ENCODE measurements at regions not wholly inside any gene's neighbourhood (a gene's known extent, or its start where the extent isn't known, plus 50 kb on each side); places are given as distances from the start of the nearest gene placed in this dataset.

DNA sequence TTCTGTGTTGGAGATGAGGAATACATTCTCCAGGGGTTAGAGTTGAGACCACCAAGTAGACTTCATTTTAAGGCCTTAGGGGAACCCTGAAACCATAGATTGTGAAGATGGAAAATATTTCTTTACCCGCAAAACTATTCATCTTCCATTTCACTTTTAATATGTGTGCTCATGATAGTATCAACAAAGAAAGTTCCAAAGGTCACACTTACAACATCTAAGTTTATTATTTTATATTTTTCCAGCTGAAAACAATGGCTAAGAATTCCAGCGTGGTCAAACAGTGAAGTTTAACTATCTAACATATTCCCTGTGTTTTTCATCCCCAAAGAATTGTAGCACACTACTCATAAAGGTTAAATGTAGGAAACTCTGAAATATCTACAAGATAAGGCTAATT lies 214.5 kb upstream of the GIMD1 start:
- no peak for DNase-seq (ENCODE audit: insufficient read length, low spot score, missing footprints)
- Histone ChIP-seq H3K27me3 (ENCODE audit: insufficient read depth, low read length) (no peaks in the 10 kb centered on the region), H3K4me3 (ENCODE audit: insufficient read depth, low read length) (no peak overlapping the region), H3K27ac (ENCODE audit: low read depth, low read length) (peak overlapping the region; percentile 49), H4K20me1 (ENCODE audit: insufficient read depth, low read length) (no peaks in the 10 kb centered on the region), H3K36me3 (ENCODE audit: insufficient read depth, low read length) (no peaks in the 10 kb centered on the region), H3K79me2 (ENCODE audit: insufficient read depth, low read length) (no peaks in the 10 kb centered on the region), H3K9me3 (ENCODE audit: low read depth, low read length) (no peaks in the 10 kb centered on the region), H3K4me2 (ENCODE audit: insufficient read depth, low read length) (peak overlapping the region; percentile 33), H3K4me1 (ENCODE audit: insufficient read depth, low read length) (peaks cover 45% of the 10 kb centered on the region), H2AFZ (ENCODE audit: low read length) (no peak overlapping the region)
- TF ChIP-seq, protein P1, sequence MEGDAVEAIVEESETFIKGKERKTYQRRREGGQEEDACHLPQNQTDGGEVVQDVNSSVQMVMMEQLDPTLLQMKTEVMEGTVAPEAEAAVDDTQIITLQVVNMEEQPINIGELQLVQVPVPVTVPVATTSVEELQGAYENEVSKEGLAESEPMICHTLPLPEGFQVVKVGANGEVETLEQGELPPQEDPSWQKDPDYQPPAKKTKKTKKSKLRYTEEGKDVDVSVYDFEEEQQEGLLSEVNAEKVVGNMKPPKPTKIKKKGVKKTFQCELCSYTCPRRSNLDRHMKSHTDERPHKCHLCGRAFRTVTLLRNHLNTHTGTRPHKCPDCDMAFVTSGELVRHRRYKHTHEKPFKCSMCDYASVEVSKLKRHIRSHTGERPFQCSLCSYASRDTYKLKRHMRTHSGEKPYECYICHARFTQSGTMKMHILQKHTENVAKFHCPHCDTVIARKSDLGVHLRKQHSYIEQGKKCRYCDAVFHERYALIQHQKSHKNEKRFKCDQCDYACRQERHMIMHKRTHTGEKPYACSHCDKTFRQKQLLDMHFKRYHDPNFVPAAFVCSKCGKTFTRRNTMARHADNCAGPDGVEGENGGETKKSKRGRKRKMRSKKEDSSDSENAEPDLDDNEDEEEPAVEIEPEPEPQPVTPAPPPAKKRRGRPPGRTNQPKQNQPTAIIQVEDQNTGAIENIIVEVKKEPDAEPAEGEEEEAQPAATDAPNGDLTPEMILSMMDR (IDR thresholded peaks at IDR 0.05; ENCODE audit: extremely low read depth, low read depth, low read length): no peak

DNA sequence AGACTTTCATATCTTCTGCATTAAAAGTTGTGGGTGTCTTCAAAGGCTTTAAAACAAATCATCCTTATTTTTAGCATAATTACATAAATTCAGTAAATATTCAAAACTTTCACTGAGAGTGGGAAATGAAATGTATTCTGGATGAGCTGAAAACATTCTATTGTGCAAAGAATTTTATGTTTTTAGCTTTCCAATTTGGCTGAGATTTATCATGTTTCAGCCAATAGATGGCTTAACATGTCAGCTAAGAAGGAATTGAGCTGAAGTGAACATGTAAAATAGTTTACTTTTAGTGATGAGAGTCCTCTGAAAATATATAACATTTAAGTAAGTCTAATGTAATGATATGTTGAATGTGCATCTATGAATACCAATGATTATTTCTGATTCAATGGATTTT lies 213.5 kb upstream of the GIMD1 start:
- TF ChIP-seq, protein P1 (IDR thresholded peaks at IDR 0.05; ENCODE audit: extremely low read depth, low read depth, low read length): no peak
- Histone ChIP-seq H3K27ac (ENCODE audit: low read depth, low read length) (no peak overlapping the region), H3K79me2 (ENCODE audit: insufficient read depth, low read length) (no peaks in the 10 kb centered on the region), H3K27me3 (ENCODE audit: insufficient read depth, low read length) (no peaks in the 10 kb centered on the region), H3K4me3 (ENCODE audit: insufficient read depth, low read length) (no peak overlapping the region), H3K4me1 (ENCODE audit: insufficient read depth, low read length) (peaks cover 36% of the 10 kb centered on the region), H3K9me3 (ENCODE audit: low read depth, low read length) (no peaks in the 10 kb centered on the region), H4K20me1 (ENCODE audit: insufficient read depth, low read length) (no peaks in the 10 kb centered on the region), H3K36me3 (ENCODE audit: insufficient read depth, low read length) (no peaks in the 10 kb centered on the region), H3K4me2 (ENCODE audit: insufficient read depth, low read length) (no peak overlapping the region), H2AFZ (ENCODE audit: low read length) (no peak overlapping the region)
- DNase-seq (ENCODE audit: insufficient read length, low spot score, missing footprints): no peak

DNA sequence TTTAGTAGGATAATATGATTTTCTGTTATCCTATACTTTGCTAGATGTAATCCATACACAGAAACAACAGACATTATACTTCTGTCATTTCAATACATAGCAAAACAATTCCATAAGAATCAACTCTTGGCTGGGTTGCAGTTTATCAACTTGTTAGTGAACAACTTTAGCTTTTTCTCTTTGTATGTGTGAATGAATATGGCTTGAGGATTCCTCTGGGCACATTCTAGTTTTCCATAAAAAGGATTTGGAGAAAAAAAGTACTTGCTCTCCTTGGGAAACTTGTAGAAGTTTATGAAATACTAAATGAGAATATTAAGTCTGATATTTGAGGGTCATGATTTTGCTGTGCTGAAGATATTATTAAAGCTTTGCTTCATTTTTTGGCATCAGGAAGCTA lies 210.7 kb upstream of the GIMD1 start:
- peaks cover 13% of the 10 kb centered on the region for H3K4me1 ChIP-seq (ENCODE audit: insufficient read depth, low read length)
- no peak overlapping the region for H3K4me3 ChIP-seq (ENCODE audit: insufficient read depth, low read length)
- H3K9me3 ChIP-seq (ENCODE audit: low read depth, low read length): no peaks in the 10 kb centered on the region
- H3K4me2 ChIP-seq (ENCODE audit: insufficient read depth, low read length): no peak overlapping the region
- TF ChIP-seq, protein P1 (IDR thresholded peaks at IDR 0.05; ENCODE audit: extremely low read depth, low read depth, low read length): no peak
- no peaks in the 10 kb centered on the region for H3K27me3 ChIP-seq (ENCODE audit: insufficient read depth, low read length)
- no peak overlapping the region for H2AFZ ChIP-seq (ENCODE audit: low read length)
- no peak overlapping the region for H3K27ac ChIP-seq (ENCODE audit: low read depth, low read length)
- no peaks in the 10 kb centered on the region for H3K79me2 ChIP-seq (ENCODE audit: insufficient read depth, low read length)
- DNase-seq (ENCODE audit: insufficient read length, low spot score, missing footprints): no peak
- H3K36me3 ChIP-seq (ENCODE audit: insufficient read depth, low read length): no peaks in the 10 kb centered on the region
- no peaks in the 10 kb centered on the region for H4K20me1 ChIP-seq (ENCODE audit: insufficient read depth, low read length)

DNA sequence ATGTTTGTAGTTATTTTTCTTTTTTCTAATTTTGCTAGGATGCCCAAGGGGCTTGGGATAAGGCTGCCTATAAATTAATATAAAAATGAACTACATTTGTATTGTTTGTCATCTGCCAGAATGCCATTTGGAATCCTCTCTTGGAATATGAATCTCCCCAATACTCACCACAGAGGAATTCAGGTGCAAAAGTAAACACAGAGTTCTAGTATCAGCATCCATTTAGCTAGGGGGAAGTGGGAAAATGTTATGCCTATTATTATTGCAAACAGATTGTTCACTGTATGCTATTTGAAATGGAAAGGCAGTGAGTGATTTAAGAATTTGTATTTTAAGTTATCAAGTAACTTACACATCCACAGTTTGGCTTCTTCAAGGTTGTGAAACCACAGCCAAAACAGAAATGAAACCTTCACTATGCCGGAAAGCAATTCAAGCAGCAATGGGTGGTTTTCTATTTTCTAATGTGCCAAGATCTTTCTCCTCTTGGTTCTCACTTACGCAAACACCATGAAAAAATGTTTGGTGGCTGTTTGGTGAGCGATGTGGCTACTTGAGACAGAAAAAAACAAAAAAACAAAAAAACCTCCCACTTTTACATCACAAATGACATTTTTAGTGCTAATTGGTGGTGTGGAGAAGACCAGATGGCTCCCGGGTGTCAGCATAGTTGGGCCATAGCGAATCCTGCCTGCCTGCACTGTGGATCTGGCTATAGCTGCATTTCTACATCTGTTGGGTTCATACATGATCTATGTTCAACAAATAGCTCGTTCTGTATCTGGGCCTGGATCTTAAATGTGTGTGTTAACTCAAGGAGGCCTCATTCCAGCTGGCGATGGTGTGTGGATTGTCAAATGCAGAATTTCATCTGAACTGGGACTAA lies 200.8 kb upstream of the GIMD1 start:
- Histone ChIP-seq H4K20me1 (ENCODE audit: insufficient read depth, low read length) (no peaks in the 10 kb centered on the region), H3K4me2 (ENCODE audit: insufficient read depth, low read length) (peak overlapping the region; percentile 1), H3K4me3 (ENCODE audit: insufficient read depth, low read length) (no peak overlapping the region), H3K36me3 (ENCODE audit: insufficient read depth, low read length) (no peaks in the 10 kb centered on the region), H3K27ac (ENCODE audit: low read depth, low read length) (no peak overlapping the region), H3K4me1 (ENCODE audit: insufficient read depth, low read length) (no peaks in the 10 kb centered on the region), H3K79me2 (ENCODE audit: insufficient read depth, low read length) (no peaks in the 10 kb centered on the region), H3K9me3 (ENCODE audit: low read depth, low read length) (no peaks in the 10 kb centered on the region), H2AFZ (ENCODE audit: low read length) (peak overlapping the region; percentile 56), H3K27me3 (ENCODE audit: insufficient read depth, low read length) (no peaks in the 10 kb centered on the region)
- no peak for DNase-seq (ENCODE audit: insufficient read length, low spot score, missing footprints)
- TF ChIP-seq, protein P1 (IDR thresholded peaks at IDR 0.05; ENCODE audit: extremely low read depth, low read depth, low read length): no peak

Data from osteoblast (primary cell).